Liver (tissue), 8 donors: ENCODE measurements at regions not wholly inside any gene's neighbourhood (a gene's known extent, or its start where the extent isn't known, plus 50 kb on each side); places are given as distances from the start of the nearest gene placed in this dataset.

Source experiments
- DNase-seq: peaks from one replicate; pipeline ENCODE4 v3.0.0-alpha.2; 2017; ENCODE audit warnings: low spot score
- H3K27ac ChIP-seq, 2 donors: one replicate each; pipeline ENCODE4 v1.7.0; 2013; ENCODE audit warnings: inconsistent platforms in 2 of 2, low read length in 2 of 2, control low read depth in 1 of 2, low read depth in 1 of 2, mild to moderate bottlenecking in 1 of 2
- H3K27me3 ChIP-seq, 4 donors: one replicate each; pipeline versions ENCODE4 v1.6.1 to v1.7.0; 2013; ENCODE audit warnings: low read length in 3 of 4, inconsistent platforms in 1 of 4, mild to moderate bottlenecking in 1 of 4, moderate library complexity in 1 of 4; ENCODE audit not compliant: control insufficient read depth in 4 of 4, insufficient read depth in 4 of 4
- H3K36me3 ChIP-seq, 4 donors: one replicate each; pipeline versions ENCODE4 v1.6.1 to v1.7.0; 2013; ENCODE audit warnings: low read length in 3 of 4, mild to moderate bottlenecking in 3 of 4, low read depth in 1 of 4, moderate library complexity in 1 of 4; ENCODE audit not compliant: control insufficient read depth in 4 of 4, insufficient read depth in 3 of 4
- H3K4me1 ChIP-seq, 4 donors: one replicate each; pipeline versions ENCODE4 v1.6.1 to v1.7.0; 2013; ENCODE audit warnings: low read length in 3 of 4, mild to moderate bottlenecking in 3 of 4, moderate library complexity in 1 of 4; ENCODE audit not compliant: control insufficient read depth in 4 of 4, insufficient read depth in 4 of 4
- H3K4me3 ChIP-seq, 3 donors: one replicate each; pipeline versions ENCODE4 v1.6.1 to v1.7.0; 2013; ENCODE audit warnings: low read length in 3 of 3, control low read depth in 1 of 3, low read depth in 1 of 3, mild to moderate bottlenecking in 1 of 3
- H3K9ac ChIP-seq, 2 donors: one replicate each; pipeline ENCODE4 v1.7.0; 2013; ENCODE audit warnings: low read length in 2 of 2, mild to moderate bottlenecking in 2 of 2, moderate library complexity in 2 of 2, control low read depth in 1 of 2, low read depth in 1 of 2
- H3K9me3 ChIP-seq, 4 donors: one replicate each; pipeline versions ENCODE4 v1.6.1 to v1.7.0; 2013; ENCODE audit warnings: low read length in 3 of 4; ENCODE audit not compliant: control insufficient read depth in 4 of 4
- ATF3 ChIP-seq: IDR thresholded peaks from 2 replicates; pipeline ENCODE4 v1.6.1; 2016; ENCODE audit warnings: antibody characterized with exemption
- CTCF ChIP-seq: fragments of 150-350 bp; IDR thresholded peaks from 2 replicates; pipeline ENCODE4 v1.5.1; 2017; ENCODE audit warnings: improper control_type of control experiment, low read depth, low read length; ENCODE audit not compliant: missing input control
- EGR1 ChIP-seq, 2 donors: IDR thresholded peaks; 2 replicates each; pipeline ENCODE4 v1.6.1; 2016 to 2018; ENCODE audit warnings: antibody characterized with exemption in 2 of 2, low read depth in 2 of 2
- FOXA1 ChIP-seq: IDR thresholded peaks from 2 replicates; pipeline ENCODE4 v1.6.1; 2016; ENCODE audit warnings: antibody characterized with exemption
- FOXA2 ChIP-seq: IDR thresholded peaks from 2 replicates; pipeline ENCODE4 v1.6.1; 2016; ENCODE audit warnings: antibody characterized with exemption
- GABPA ChIP-seq, 2 donors: IDR thresholded peaks in 1 of 2; conservative IDR thresholded peaks in 1 of 2; 2 replicates each; pipeline ENCODE4 v1.6.1; 2016; ENCODE audit warnings: antibody characterized with exemption in 2 of 2, mild to moderate bottlenecking in 1 of 2, moderate library complexity in 1 of 2
- HNF4A ChIP-seq, 2 donors: conservative IDR thresholded peaks; 2 replicates each; pipeline ENCODE4 v1.6.1; 2016; ENCODE audit warnings: antibody characterized with exemption in 2 of 2, mild to moderate bottlenecking in 2 of 2
- HNF4G ChIP-seq: IDR thresholded peaks from 2 replicates; pipeline ENCODE4 v1.6.1; 2016; ENCODE audit warnings: antibody characterized with exemption
- JUND ChIP-seq, 2 donors: IDR thresholded peaks; 2 replicates each; pipeline ENCODE4 v1.6.1; 2016; ENCODE audit warnings: antibody characterized with exemption in 2 of 2
- NR2F2 ChIP-seq: IDR thresholded peaks from 2 replicates; pipeline ENCODE4 v1.6.1; 2016; ENCODE audit warnings: antibody characterized with exemption
- RAD21 ChIP-seq, 2 donors: IDR thresholded peaks; 2 replicates each; pipeline ENCODE4 v1.6.1; 2016; ENCODE audit warnings: antibody characterized with exemption in 2 of 2, mild to moderate bottlenecking in 2 of 2
- SP1 ChIP-seq: IDR thresholded peaks from 2 replicates; pipeline ENCODE4 v1.6.1; 2018; ENCODE audit warnings: antibody characterized with exemption, mild to moderate bottlenecking
- TAF1 ChIP-seq: conservative IDR thresholded peaks from 2 replicates; pipeline ENCODE4 v1.6.1; 2016; ENCODE audit warnings: antibody characterized with exemption, mild to moderate bottlenecking
- YY1 ChIP-seq: IDR thresholded peaks from 2 replicates; pipeline ENCODE4 v1.6.1; 2016; ENCODE audit warnings: antibody characterized with exemption, mild to moderate bottlenecking
- ZBTB33 ChIP-seq: IDR thresholded peaks from 2 replicates; pipeline ENCODE4 v1.6.1; 2016; ENCODE audit warnings: antibody characterized with exemption
- WGBS: extraction: QIAGEN DNeasy Blood & Tissue Kit; methylation state at CpG from one replicate; pipeline ENCODE4 v1.1.7; 2013; 5-methylcytosine and 5-hydroxymethylcytosine counted together
- TF ChIP-seq, protein P1 (sequence below): IDR thresholded peaks from 2 replicates; pipeline ENCODE4 v1.6.1; 2016; ENCODE audit warnings: antibody characterized with exemption
- donor health status: healthy.
- donor health status: healthy.
- donor health status: healthy.
- donor health status: healthy.
- donor health status: healthy.

DNA sequence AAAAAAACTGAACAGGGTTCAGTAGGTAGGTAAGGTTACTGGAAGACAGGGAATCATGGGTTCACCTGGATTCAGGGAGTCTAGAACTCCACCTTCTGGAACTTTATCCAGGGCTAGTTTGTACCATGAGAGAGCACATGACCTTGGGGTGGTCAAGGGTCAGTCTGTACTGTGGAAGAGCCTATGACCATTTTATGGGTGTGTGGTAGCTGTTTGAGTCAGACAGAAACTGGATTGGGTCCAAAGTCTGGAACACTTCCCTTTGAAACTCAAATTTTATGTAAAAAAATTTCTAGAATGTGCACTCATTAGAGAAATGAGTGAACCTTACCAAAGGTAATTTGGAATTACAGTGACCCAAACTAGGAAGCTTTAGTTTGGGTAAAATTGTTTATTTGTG lies 486.0 kb upstream of the AGTR1 start:
- Histone ChIP-seq H3K4me3 (no peak overlapping the region), H3K9me3 (no peaks in the 10 kb centered on the region), H3K4me1 (no peaks in the 10 kb centered on the region), H3K27me3 (no peaks in the 10 kb centered on the region), H3K36me3 (no peaks in the 10 kb centered on the region), H3K27ac (no peak overlapping the region), H3K9ac (no peak overlapping the region)
- no peak for DNase-seq
- TF ChIP-seq NR2F2, result no peak
- TF ChIP-seq HNF4G, result no peak
- TF ChIP-seq FOXA1, result no peak
- TF ChIP-seq TAF1, result no peak
- peak in 1 of 2 donors; percentile 35 for TF ChIP-seq HNF4A (conservative IDR thresholded peaks at IDR 0.05)

- H3K4me1 ChIP-seq, result no peaks in the 10 kb centered on the region
- no peak overlapping the region for H3K9ac ChIP-seq
- 86% methylated on average over 3 of the region's 3 CpGs for WGBS
- no peaks in the 10 kb centered on the region for H3K36me3 ChIP-seq
- no peak for DNase-seq
- H3K27ac ChIP-seq, result no peak overlapping the region
- no peaks in the 10 kb centered on the region for H3K27me3 ChIP-seq
- TF ChIP-seq HNF4G (no peak), FOXA2 (no peak), TAF1 (no peak), ZBTB33 (no peak), EGR1 (IDR thresholded peaks at IDR 0.05; ENCODE audit: low read depth in 2 of 2) (no peak), GABPA (IDR thresholded peaks at IDR 0.05 in 1 of 2, conservative IDR thresholded peaks at IDR 0.05 in 1 of 2) (no peak), FOXA1 (no peak), CTCF (no peak), HNF4A (conservative IDR thresholded peaks at IDR 0.05) (no peak), ATF3 (no peak)
- TF ChIP-seq, protein P1, sequence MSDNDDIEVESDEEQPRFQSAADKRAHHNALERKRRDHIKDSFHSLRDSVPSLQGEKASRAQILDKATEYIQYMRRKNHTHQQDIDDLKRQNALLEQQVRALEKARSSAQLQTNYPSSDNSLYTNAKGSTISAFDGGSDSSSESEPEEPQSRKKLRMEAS, result no peak
- H3K4me3 ChIP-seq, result no peak overlapping the region
- no peaks in the 10 kb centered on the region for H3K9me3 ChIP-seq
Observed at GRCh38 chr3:148214705-148215104, 483.0 kb upstream of the AGTR1 start.

DNA sequence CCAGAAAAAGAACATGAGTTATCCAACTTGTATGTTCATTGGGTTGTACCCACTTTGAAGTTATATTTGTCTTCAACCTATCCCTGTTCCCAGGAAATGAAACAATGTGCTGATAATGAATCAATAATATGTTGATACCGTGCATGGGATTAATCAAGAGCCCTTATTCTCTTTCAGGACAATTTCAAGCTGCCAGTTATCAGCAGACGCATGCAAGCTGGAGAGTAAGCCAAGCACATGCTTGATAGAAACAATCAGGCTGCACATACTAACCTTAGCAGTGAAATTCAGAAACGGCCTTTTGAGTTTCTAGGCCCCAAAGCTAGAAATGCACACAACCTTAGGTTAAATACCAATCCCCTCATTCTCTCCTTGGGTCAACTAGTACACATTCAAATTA lies 480.4 kb upstream of the AGTR1 start:
- Histone ChIP-seq H3K4me1 (no peaks in the 10 kb centered on the region), H3K27me3 (no peaks in the 10 kb centered on the region), H3K9ac (no peak overlapping the region), H3K4me3 (no peak overlapping the region), H3K36me3 (no peaks in the 10 kb centered on the region), H3K9me3 (no peaks in the 10 kb centered on the region), H3K27ac (no peak overlapping the region)
- WGBS, result 82% methylated on average over 3 of the region's 3 CpGs
- no peak for DNase-seq
- TF ChIP-seq FOXA2 (no peak), TAF1 (no peak), GABPA (IDR thresholded peaks at IDR 0.05 in 1 of 2, conservative IDR thresholded peaks at IDR 0.05 in 1 of 2) (no peak), CTCF (no peak), EGR1 (IDR thresholded peaks at IDR 0.05; ENCODE audit: low read depth in 2 of 2) (no peak), ZBTB33 (no peak), JUND (IDR thresholded peaks at IDR 0.05) (no peak), HNF4G (no peak), NR2F2 (no peak), YY1 (no peak), HNF4A (conservative IDR thresholded peaks at IDR 0.05) (no peak), SP1 (no peak), RAD21 (IDR thresholded peaks at IDR 0.05) (no peak), FOXA1 (no peak)
- TF ChIP-seq, protein P1, result no peak
